Activated CD4-positive, alpha-beta T cell treated with anti-CD3 and anti-CD28 coated beads, Interleukin-2, Interleukin-6, amounts not matched to agents 100 ng/mL and 50 ng/mL, durations not matched to agents 16 hours and 8 hours (primary cell): ENCODE measurements at regions not wholly inside any gene's neighbourhood (a gene's known extent, or its start where the extent isn't known, plus 50 kb on each side); places are given as distances from the start of the nearest gene placed in this dataset.
A peak's percentile ranks its signal among the peaks of the same experiment; 100 is the strongest.
"Not testable (repeated sequence)": the region's sequence is repeated elsewhere in the genome, so short reads cannot be mapped to it uniquely, and the experiment has no call there.

ENCODE experiments used
- DNase-seq: peaks from one replicate; pipeline ENCODE4 v3.0.0-alpha.2; 2020

GRCh38 chr2:34787341-34787740 is 1188.2 kb upstream of the FAM98A start:
- DNase-seq: no peak

DNA sequence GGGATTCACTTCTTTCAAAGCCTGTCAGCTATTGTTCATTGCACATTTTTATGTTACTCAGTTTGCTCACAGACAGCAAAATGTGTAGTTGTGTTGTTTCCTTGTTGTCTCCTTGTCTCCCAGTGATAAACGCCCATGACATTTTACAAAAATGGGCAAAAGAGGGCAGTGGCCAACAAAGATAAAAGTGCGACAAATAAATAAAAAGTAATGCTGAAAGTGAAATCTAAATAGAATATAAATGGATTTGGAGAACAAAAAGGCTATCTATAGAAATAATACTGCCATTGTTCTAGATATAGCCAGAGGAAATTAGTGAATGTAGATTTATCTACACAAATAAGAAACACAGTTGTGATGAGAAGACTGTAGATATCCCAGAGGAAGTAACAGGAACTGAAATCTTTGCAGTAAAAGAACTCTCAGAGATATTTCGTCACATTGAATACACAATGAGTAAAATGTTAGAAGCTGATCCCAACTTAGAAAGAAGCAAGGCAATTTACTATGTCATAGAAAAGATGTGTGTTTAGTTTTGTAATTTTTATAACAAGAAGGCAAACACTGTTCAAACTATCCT is 1186.2 kb upstream of the FAM98A start:
- DNase-seq: no peak

DNA sequence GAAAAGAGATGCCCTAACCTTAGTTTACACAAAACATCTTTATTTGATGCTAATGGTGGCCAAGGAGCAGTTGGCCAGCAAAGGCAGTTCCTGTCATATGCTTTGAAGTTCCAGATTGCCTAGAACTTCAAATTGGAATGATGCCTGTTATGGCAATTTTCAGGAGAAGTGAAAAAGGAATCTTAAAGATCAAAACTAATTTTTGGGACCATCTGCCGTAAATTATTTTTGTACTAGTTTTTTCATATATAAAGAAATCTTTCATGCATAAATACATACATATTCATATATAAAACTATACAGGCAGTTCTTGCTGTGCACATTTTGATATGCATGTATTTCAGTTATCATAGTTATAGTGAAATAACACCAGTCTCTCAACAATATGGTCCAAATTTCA is 1185.6 kb upstream of the FAM98A start:
- no peak for DNase-seq

DNA sequence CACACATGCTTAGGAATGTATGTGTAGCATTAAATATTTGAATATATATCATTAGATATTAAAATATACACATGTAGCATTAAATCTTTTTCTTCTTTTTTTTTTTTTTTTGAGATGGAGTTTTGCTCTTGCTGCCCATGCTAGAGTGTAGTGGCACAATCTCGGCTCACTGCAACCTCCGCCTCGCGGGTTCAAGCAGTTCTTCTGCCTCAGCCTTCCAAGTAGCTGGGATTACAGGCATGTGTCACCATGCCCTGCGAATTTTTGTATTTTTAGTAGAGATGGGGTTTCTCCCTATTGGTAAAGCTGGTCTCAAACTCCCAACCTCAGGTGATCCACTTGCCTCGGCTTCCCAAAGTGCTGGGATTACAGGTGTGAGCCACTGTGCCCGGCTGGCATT is 1151.6 kb upstream of the FAM98A start:
- DNase-seq: not testable (repeated sequence)

- no peak for DNase-seq
Observed at GRCh38 chr2:34747643-34748042, 1148.5 kb upstream of the FAM98A start.

DNA sequence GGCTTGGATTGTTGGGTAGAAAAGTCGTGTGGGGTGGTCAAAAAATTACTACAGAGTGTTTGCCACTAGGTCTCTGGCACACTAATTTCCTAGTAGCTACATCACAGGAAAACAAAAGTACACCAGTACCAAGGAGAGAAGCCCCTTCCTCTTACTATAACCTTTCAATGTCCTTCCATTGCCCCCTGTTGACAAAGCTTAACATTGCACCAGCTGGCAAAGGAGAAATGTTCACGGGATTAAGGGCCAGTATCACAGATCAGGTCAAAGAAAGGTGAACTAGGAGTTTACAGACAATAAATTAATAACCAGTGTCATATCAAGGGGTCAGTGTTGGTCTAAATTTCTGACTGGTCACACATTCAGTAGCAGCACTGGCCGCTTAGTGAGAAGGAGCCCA is 1139.6 kb upstream of the FAM98A start:
- DNase-seq: peak; percentile 1

GRCh38 chr2:34737146-34737545 is 1138.0 kb upstream of the FAM98A start:
- no peak for DNase-seq

DNA sequence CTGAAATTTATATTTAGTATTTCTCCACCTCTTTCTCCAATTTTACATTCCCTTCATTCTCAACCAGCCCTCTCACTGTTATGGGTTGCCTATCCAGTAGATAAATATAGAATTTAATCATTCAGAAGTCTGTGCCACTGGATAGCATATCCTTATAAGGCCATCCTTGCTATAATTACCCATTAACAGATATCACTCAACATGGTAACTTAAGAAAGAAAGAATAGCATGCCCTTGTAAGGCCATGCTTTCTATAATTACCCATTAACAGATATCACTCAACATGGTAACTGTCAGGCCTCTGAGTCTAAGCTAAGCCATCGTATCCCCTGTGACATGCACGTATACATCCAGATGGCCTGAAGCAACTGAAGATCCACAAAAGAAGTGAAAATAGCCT is 1137.4 kb upstream of the FAM98A start:
- DNase-seq: no peak

DNA sequence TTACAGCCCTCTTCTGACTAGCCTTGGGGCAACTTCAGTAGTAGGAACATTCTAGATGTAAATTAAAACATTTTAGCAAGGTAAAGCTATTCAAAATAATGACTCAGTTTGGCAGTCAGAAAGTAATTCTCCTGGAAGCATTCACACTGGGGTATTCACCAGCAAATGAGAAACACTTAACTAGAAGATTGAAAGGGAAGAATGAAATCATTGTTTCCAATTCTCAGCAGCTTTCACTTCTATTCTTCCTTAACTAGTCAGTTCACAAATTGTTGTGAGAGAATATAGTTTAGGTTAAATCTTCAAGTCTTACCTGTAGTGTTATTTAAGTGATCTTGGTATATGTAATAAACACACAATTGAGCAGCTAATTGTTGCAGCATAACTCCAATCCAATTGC is 1135.6 kb upstream of the FAM98A start:
- DNase-seq: no peak

- DNase-seq: no peak
Observed at GRCh38 chr2:34734042-34734441, 1134.9 kb upstream of the FAM98A start.

DNA sequence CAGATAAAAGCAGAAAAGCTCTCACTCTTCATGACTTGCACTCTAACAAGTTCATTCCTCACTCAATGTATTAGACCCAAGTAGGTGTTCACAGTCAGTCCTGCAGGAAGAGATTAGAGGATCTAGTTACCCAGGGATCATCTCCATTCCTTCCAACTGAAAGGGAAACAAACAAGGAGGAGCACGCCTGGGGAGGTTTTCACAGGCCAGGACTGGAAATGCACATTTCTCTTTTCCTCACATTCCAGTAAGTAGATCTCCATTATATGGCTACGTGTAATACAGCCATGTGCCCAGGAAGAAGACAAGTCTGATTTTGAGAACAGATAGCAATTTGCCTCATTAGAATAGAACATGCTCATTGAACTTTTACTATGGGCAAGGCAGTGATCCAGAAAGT is 1132.2 kb upstream of the FAM98A start:
- no peak for DNase-seq

- DNase-seq: no peak
Observed at GRCh38 chr2:34729845-34730244, 1130.7 kb upstream of the FAM98A start.

DNA sequence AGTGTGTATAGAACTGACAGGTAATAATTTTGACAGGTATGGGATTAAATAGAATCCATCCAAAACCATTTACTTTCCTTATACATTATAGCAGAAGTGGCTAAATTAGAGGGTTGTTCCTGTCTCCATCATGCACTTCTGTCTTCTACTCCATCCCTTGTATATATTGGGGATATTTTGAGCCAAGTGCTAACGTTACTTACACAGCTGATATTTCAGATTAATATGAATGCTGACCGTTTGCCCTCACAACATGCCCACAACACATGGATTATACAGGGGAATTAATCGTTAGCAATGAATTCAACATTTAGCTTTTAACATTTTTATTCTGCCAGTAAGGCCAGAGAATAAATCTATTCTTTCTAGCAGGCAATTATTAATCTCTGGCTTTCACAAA is 1125.0 kb upstream of the FAM98A start:
- no peak for DNase-seq

DNA sequence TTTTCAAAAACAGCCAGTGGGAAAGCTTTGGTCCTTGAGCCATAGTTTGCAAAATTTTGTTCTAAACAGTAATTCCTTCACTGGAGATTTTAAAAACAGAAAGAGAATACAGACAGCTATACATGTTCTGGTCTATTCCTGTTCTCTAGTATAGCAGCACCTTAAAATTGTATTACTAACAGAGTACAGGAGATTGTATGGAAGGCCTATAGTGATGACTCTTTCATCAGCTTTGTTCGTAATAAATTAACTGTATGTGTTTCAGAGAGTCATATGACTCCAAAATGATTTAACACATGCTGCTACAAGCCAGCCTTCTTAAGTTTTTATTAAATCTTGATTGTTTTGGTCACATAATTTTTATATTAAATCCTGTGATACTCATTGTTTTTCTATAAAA is 1124.6 kb upstream of the FAM98A start:
- no peak for DNase-seq

GRCh38 chr2:34719206-34719605 is 1120.1 kb upstream of the FAM98A start:
- DNase-seq: no peak

- DNase-seq: no peak
Observed at GRCh38 chr2:34705551-34706247, 1106.6 kb upstream of the FAM98A start.

DNA sequence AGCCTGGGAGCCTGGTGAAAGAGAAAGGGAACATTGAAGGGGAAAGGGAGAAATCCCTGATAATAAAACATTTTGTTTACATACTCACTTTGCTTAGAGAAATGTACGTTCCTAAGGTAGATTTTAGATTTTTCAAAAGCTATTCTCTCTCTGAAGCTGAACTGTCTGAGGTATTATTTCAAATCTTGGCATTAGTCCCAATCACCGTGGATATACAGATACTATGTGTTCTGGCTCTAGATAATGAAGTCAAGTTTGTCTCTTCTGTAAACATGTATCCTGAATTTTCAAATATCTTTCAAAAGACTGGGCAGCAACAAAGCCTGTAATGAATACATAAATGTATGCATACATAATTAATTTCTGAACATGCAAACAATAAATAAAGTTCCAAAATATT is 1104.2 kb upstream of the FAM98A start:
- no peak for DNase-seq

DNA sequence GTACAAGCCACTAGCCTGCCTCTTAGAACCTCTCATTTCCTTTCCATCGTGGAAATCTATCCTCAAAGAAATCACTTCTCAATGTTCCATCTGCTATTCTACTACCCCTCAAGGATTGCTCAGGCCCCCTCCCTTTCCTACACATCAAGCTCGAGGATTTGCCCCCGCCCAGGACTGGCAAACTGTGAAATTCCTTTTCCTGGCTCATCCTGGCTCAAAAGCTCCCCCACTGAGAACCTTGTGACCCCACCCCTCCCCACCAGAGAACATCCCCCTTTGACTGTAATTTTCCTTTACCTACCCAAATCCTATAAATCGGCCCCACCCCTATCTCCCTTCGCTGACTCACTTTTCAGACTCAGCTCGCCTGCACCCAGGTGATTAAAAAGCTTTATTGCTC is 1103.3 kb upstream of the FAM98A start:
- not testable (repeated sequence) for DNase-seq

- DNase-seq: not testable (repeated sequence)
Observed at GRCh38 chr2:34677591-34677990, 1078.5 kb upstream of the FAM98A start.

DNA sequence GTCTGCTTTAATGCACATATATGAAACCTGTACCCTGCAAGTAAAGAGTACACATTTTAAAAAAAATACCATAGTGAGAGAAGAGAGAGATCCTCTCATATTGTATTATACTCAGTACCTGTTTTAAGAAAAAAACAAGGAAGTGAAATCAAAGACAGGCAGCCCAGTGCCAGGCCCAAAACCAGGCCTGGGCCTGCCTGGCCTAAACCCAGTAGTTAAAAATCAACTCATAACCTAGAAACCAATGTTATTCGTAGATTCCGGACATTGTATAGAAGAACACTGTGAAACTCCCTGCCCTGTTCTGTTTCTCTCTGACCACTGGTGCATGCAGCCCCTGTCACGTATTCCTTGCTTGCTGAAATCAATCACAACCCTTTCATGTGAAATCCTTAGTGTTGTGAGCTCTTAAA is 1078.0 kb upstream of the FAM98A start:
- DNase-seq: not testable (repeated sequence)

DNA sequence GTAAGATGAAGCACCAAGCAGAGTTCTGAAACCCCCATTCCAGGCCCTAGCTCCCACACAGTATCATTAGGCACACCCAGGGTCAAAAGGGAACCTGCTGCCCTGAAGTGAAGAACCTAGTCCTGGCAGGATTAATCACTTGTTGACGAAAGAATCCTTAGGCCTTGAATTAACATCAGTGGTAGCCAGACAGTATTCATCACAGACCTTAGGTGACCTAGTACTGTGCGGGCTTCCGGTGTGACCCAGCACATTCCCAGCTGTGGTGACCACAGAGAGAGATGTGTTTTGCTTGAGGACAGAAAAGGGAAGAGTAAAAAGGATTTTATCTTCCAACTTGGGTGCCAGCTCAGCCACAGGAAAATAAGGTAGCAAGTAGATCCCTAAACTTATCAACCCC is 1071.4 kb upstream of the FAM98A start:
- no peak for DNase-seq

DNA sequence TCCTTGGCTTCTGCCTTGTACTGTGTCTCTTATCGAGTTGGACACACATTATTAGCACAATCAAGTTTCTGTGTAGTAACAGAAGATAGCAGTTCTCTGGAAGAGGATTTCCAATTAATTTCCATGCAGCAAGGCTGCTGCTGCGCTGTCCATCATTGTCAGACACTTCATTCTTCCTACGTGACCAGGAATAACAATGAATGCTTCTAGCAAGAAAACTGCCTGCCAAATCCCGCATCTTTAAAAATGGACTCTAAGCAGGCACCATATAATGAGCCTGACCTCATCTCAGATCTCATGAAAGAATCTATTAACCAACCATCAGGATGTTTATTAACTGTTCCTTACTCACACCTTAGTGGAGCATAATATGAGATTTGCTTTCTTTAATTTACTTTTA is 1067.7 kb upstream of the FAM98A start:
- no peak for DNase-seq

GRCh38 chr2:34664266-34664665 is 1065.2 kb upstream of the FAM98A start:
- DNase-seq: no peak

DNA sequence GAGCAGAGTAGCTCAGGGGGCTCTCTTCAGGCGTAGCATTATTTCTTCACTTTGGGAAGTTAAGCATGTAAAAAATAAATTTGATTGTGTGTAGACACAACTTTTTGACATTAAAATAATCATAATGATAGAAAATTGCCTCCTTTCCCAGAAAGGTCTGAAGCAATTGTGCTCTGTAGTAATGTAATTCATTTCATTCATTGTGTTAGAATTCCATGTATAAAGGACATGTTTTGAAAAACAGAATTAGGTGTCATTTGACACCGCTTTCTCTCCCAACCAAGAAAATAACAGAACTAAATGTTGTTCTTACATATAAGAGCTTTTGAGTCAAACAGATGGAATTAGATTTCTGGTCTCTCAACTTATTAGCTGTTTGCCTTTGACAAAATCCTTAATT is 1064.2 kb upstream of the FAM98A start:
- no peak for DNase-seq

DNA sequence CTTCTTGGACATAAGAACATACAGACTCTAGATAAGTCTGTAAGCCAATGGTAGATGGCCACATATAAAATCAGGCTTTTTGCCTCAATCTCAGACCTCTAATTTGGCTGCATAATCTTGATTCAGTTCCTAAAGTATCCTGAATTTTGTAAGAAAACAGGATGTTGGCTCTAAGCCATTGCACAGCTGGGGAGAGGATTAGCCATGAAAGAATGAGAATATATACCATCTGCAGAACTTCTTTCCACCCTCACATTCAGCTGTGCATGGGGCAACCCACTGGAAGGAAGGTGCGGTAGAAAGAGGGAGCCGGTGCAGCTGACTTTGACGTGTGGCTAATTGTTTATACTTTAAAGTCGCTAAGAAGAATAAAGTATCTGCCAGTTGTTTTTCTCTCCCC is 1061.6 kb upstream of the FAM98A start:
- no peak for DNase-seq
